DND-41 (cell line): ENCODE measurements at regions not wholly inside any gene's neighbourhood (a gene's known extent, or its start where the extent isn't known, plus 50 kb on each side); places are given as distances from the start of the nearest gene placed in this dataset.

Source experiments
- EZH2 ChIP-seq: IDR thresholded peaks from 3 replicates; pipeline ENCODE4 v1.6.1; 2012; ENCODE audit warnings: borderline replicate concordance, low read depth, mild to moderate bottlenecking, moderate library complexity, low read length, inconsistent platforms; ENCODE audit not compliant: severe bottlenecking
- TF ChIP-seq, protein P1 (sequence below): IDR thresholded peaks from 2 replicates; pipeline ENCODE4 v1.5.1; 2012; ENCODE audit warnings: borderline replicate concordance, low read length, moderate library complexity, mild to moderate bottlenecking; ENCODE audit not compliant: poor library complexity, severe bottlenecking; ENCODE audit errors: extremely low read depth

DNA sequence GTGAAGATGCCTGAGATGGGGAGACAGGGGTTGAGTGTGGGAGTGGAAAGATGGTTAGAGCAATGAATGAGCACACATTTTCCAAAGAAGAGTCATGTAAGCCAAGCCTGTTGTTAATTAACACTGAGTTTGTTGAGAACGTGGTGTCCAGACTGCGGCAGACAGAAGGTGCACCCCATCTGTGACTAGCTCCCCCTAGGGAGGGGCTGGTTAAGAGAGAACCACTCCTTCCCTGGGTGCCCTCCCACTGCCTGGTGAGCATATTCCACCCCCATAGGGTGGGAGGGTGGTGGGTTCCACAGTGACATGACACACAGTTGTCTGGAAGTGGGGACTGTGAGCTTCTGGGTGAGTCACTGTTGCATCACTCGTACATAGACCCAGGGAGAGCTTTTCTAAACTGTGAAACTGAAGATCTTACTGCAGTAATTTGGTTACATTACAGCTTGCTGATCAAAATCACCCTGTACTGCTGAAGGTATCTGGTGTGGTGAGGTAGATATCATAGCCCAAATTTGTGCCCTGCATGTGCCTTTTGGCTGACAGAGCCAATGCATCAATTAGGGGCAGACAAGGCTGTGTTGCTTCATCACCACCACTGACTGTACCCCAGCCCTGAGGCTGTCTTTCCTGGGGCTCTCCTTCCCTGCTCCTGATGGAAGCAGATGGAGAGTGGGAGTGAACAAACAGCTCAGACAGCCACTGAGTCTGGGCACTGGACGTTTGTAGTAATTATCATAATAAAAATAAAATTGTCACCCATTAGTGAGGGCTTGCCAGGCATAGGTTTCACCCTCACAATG is 150.9 kb downstream of the EMP1 start:
- TF ChIP-seq, protein P1, sequence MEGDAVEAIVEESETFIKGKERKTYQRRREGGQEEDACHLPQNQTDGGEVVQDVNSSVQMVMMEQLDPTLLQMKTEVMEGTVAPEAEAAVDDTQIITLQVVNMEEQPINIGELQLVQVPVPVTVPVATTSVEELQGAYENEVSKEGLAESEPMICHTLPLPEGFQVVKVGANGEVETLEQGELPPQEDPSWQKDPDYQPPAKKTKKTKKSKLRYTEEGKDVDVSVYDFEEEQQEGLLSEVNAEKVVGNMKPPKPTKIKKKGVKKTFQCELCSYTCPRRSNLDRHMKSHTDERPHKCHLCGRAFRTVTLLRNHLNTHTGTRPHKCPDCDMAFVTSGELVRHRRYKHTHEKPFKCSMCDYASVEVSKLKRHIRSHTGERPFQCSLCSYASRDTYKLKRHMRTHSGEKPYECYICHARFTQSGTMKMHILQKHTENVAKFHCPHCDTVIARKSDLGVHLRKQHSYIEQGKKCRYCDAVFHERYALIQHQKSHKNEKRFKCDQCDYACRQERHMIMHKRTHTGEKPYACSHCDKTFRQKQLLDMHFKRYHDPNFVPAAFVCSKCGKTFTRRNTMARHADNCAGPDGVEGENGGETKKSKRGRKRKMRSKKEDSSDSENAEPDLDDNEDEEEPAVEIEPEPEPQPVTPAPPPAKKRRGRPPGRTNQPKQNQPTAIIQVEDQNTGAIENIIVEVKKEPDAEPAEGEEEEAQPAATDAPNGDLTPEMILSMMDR, result no peak
- no peak for TF ChIP-seq EZH2
